ENCODE measurements at regions not wholly inside any gene's neighbourhood (a gene's known extent, or its start where the extent isn't known, plus 50 kb on each side); places are given as distances from the start of the nearest gene placed in this dataset.
A peak's percentile ranks its signal among the peaks of the same experiment; 100 is the strongest.

- Histone ChIP-seq H2AK5ac (ENCODE audit: low read length) (no peak overlapping the region), H2AFZ (ENCODE audit: insufficient read depth, low read length, poor library complexity) (no peak overlapping the region), H3K14ac (ENCODE audit: low read length) (no peak overlapping the region), H3K36me3 (ENCODE audit: control insufficient read depth in 1 of 2, insufficient read depth in 2 of 2, low read length in 2 of 2) (no peaks in the 10 kb centered on the region), H3K79me1 (ENCODE audit: low read length) (no peaks in the 10 kb centered on the region), H3K18ac (ENCODE audit: low read length) (no peak overlapping the region), H3K27me3 (ENCODE audit: insufficient read depth, low read length) (no peaks in the 10 kb centered on the region), H4K8ac (ENCODE audit: low read depth, low read length) (no peak overlapping the region), H2BK120ac (ENCODE audit: insufficient read depth, low read length, poor library complexity) (no peak overlapping the region), H3K27ac (ENCODE audit: low read depth, low read length) (no peak overlapping the region), H4K91ac (ENCODE audit: low read depth, low read length) (no peak overlapping the region), H3K9me3 (ENCODE audit: insufficient read depth, low read depth, low read length) (no peaks in the 10 kb centered on the region), H3K4ac (ENCODE audit: low read depth, low read length) (no peak overlapping the region), H2BK12ac (ENCODE audit: low read length) (no peak overlapping the region), H4K12ac (ENCODE audit: low read depth, low read length) (no peak overlapping the region), H3K4me1 (ENCODE audit: control insufficient read depth in 1 of 2, insufficient read depth in 2 of 2, low read length in 2 of 2) (peaks cover 1 to 3% of the 10 kb centered on the region in 2 experiments), H3K4me3 (ENCODE audit: low read depth, low read length) (no peak overlapping the region), H3K9ac (ENCODE audit: low read length) (no peak overlapping the region), H3K23ac (ENCODE audit: low read length) (no peak overlapping the region), H3K4me2 (ENCODE audit: low read length) (no peak overlapping the region), H2BK5ac (ENCODE audit: low read depth, low read length, poor library complexity) (no peak overlapping the region), H3K79me2 (ENCODE audit: control insufficient read depth, insufficient read depth, low read length, poor library complexity) (no peaks in the 10 kb centered on the region)
- DNase-seq = no peak
- no CpG with 5 or more reads among the region's 2 CpGs for WGBS (ENCODE audit: extremely low coverage, insufficient coverage, insufficient read length)
Measured at GRCh38 chr15:29343229-29343628, 73.6 kb upstream of the NSMCE3 start.

- Histone ChIP-seq H3K36me3 (ENCODE audit: control insufficient read depth in 1 of 2, insufficient read depth in 2 of 2, low read length in 2 of 2) (no peaks in the 10 kb centered on the region), H3K27me3 (ENCODE audit: insufficient read depth, low read length) (no peaks in the 10 kb centered on the region), H3K9ac (ENCODE audit: low read length) (no peak overlapping the region), H2BK12ac (ENCODE audit: low read length) (no peak overlapping the region), H4K12ac (ENCODE audit: low read depth, low read length) (no peak overlapping the region), H3K14ac (ENCODE audit: low read length) (no peak overlapping the region), H3K79me1 (ENCODE audit: low read length) (no peaks in the 10 kb centered on the region), H3K18ac (ENCODE audit: low read length) (no peak overlapping the region), H3K4me1 (ENCODE audit: control insufficient read depth in 1 of 2, insufficient read depth in 2 of 2, low read length in 2 of 2) (peaks cover 0 to 3% of the 10 kb centered on the region in 2 experiments), H3K4me2 (ENCODE audit: low read length) (no peak overlapping the region), H3K27ac (ENCODE audit: low read depth, low read length) (no peak overlapping the region), H2BK5ac (ENCODE audit: low read depth, low read length, poor library complexity) (no peak overlapping the region), H3K4me3 (ENCODE audit: low read depth, low read length) (no peak overlapping the region), H3K4ac (ENCODE audit: low read depth, low read length) (no peak overlapping the region), H3K9me3 (ENCODE audit: insufficient read depth, low read depth, low read length) (no peaks in the 10 kb centered on the region), H3K79me2 (ENCODE audit: control insufficient read depth, insufficient read depth, low read length, poor library complexity) (no peaks in the 10 kb centered on the region), H2AK5ac (ENCODE audit: low read length) (no peak overlapping the region), H3K23ac (ENCODE audit: low read length) (peak overlapping the region; percentile 55), H2AFZ (ENCODE audit: insufficient read depth, low read length, poor library complexity) (no peak overlapping the region), H4K8ac (ENCODE audit: low read depth, low read length) (no peak overlapping the region), H4K91ac (ENCODE audit: low read depth, low read length) (no peak overlapping the region), H2BK120ac (ENCODE audit: insufficient read depth, low read length, poor library complexity) (no peak overlapping the region)
- peak in 1 of 2 donors; percentile 58 for DNase-seq
- no CpG with 5 or more reads among the region's 8 CpGs for WGBS (ENCODE audit: extremely low coverage, insufficient coverage, insufficient read length)
Measured at GRCh38 chr15:29342201-29342600, 72.6 kb upstream of the NSMCE3 start.

GRCh38 chr15:29337156-29337959 is 67.7 kb upstream of the NSMCE3 start:
- Histone ChIP-seq H2BK5ac (ENCODE audit: low read depth, low read length, poor library complexity) (no peak overlapping the region), H3K14ac (ENCODE audit: low read length) (no peak overlapping the region), H3K4me2 (ENCODE audit: low read length) (no peak overlapping the region), H3K4me3 (ENCODE audit: low read depth, low read length) (no peak overlapping the region), H4K12ac (ENCODE audit: low read depth, low read length) (no peak overlapping the region), H3K4me1 (ENCODE audit: control insufficient read depth in 1 of 2, insufficient read depth in 2 of 2, low read length in 2 of 2) (peaks cover 0 to 4% of the 10 kb centered on the region in 2 experiments), H4K91ac (ENCODE audit: low read depth, low read length) (no peak overlapping the region), H3K27me3 (ENCODE audit: insufficient read depth, low read length) (peaks cover 1% of the 10 kb centered on the region), H3K9ac (ENCODE audit: low read length) (no peak overlapping the region), H3K4ac (ENCODE audit: low read depth, low read length) (no peak overlapping the region), H2BK12ac (ENCODE audit: low read length) (no peak overlapping the region), H2BK120ac (ENCODE audit: insufficient read depth, low read length, poor library complexity) (no peak overlapping the region), H3K36me3 (ENCODE audit: control insufficient read depth in 1 of 2, insufficient read depth in 2 of 2, low read length in 2 of 2) (no peaks in the 10 kb centered on the region), H3K79me2 (ENCODE audit: control insufficient read depth, insufficient read depth, low read length, poor library complexity) (no peaks in the 10 kb centered on the region), H3K27ac (ENCODE audit: low read depth, low read length) (no peak overlapping the region), H2AFZ (ENCODE audit: insufficient read depth, low read length, poor library complexity) (no peak overlapping the region), H4K8ac (ENCODE audit: low read depth, low read length) (no peak overlapping the region), H3K23ac (ENCODE audit: low read length) (no peak overlapping the region), H2AK5ac (ENCODE audit: low read length) (no peak overlapping the region), H3K79me1 (ENCODE audit: low read length) (no peaks in the 10 kb centered on the region), H3K18ac (ENCODE audit: low read length) (no peak overlapping the region), H3K9me3 (ENCODE audit: insufficient read depth, low read depth, low read length) (no peaks in the 10 kb centered on the region)
- no peak for DNase-seq
- WGBS (ENCODE audit: extremely low coverage, insufficient coverage, insufficient read length) = no CpG with 5 or more reads among the region's 6 CpGs

- no peak overlapping the region for H3K4ac ChIP-seq (ENCODE audit: low read depth, low read length)
- no peak for DNase-seq
- no peak overlapping the region for H2AK5ac ChIP-seq (ENCODE audit: low read length)
- H3K27me3 ChIP-seq (ENCODE audit: insufficient read depth, low read length) = peaks cover 2% of the 10 kb centered on the region
- no CpG with 5 or more reads among the region's 9 CpGs for WGBS (ENCODE audit: extremely low coverage, insufficient coverage, insufficient read length)
- H3K23ac ChIP-seq (ENCODE audit: low read length) = no peak overlapping the region
- no peak overlapping the region for H3K27ac ChIP-seq (ENCODE audit: low read depth, low read length)
- no peaks in the 10 kb centered on the region for H3K9me3 ChIP-seq (ENCODE audit: insufficient read depth, low read depth, low read length)
- no peak overlapping the region for H2BK120ac ChIP-seq (ENCODE audit: insufficient read depth, low read length, poor library complexity)
- H3K4me3 ChIP-seq (ENCODE audit: low read depth, low read length) = no peak overlapping the region
- no peak overlapping the region for H3K9ac ChIP-seq (ENCODE audit: low read length)
- H2BK5ac ChIP-seq (ENCODE audit: low read depth, low read length, poor library complexity) = no peak overlapping the region
- no peak overlapping the region for H4K8ac ChIP-seq (ENCODE audit: low read depth, low read length)
- no peaks in the 10 kb centered on the region for H3K79me2 ChIP-seq (ENCODE audit: control insufficient read depth, insufficient read depth, low read length, poor library complexity)
- peaks cover 0 to 4% of the 10 kb centered on the region in 2 experiments for H3K4me1 ChIP-seq (ENCODE audit: control insufficient read depth in 1 of 2, insufficient read depth in 2 of 2, low read length in 2 of 2)
- H3K36me3 ChIP-seq (ENCODE audit: control insufficient read depth in 1 of 2, insufficient read depth in 2 of 2, low read length in 2 of 2) = no peaks in the 10 kb centered on the region
- no peak overlapping the region for H3K14ac ChIP-seq (ENCODE audit: low read length)
- H4K91ac ChIP-seq (ENCODE audit: low read depth, low read length) = no peak overlapping the region
- H2AFZ ChIP-seq (ENCODE audit: insufficient read depth, low read length, poor library complexity) = no peak overlapping the region
- H4K12ac ChIP-seq (ENCODE audit: low read depth, low read length) = no peak overlapping the region
- no peak overlapping the region for H2BK12ac ChIP-seq (ENCODE audit: low read length)
- no peak overlapping the region for H3K4me2 ChIP-seq (ENCODE audit: low read length)
- no peaks in the 10 kb centered on the region for H3K79me1 ChIP-seq (ENCODE audit: low read length)
- no peak overlapping the region for H3K18ac ChIP-seq (ENCODE audit: low read length)
Measured at GRCh38 chr15:29334544-29334943, 64.9 kb upstream of the NSMCE3 start.
